ENCODE measurements at regions not wholly inside any gene's neighbourhood (a gene's known extent, or its start where the extent isn't known, plus 50 kb on each side); places are given as distances from the start of the nearest gene placed in this dataset.

- DNase-seq (ENCODE audit: low spot score) = no peak
- intact Hi-C loops (cut with DNase I) = no loop called here
Observed at GRCh38 chr4:187188118-187188517, 464.5 kb upstream of the FAT1 start.

- no peak for DNase-seq (ENCODE audit: low spot score)
- intact Hi-C loops (cut with DNase I) = no loop called here
Observed at GRCh38 chr4:187188741-187189140, 465.1 kb upstream of the FAT1 start.

- intact Hi-C loops (cut with DNase I) = no loop called here
- DNase-seq (ENCODE audit: low spot score) = no peak
Observed at GRCh38 chr4:187190390-187190789, 466.7 kb upstream of the FAT1 start.

- DNase-seq (ENCODE audit: low spot score) = no peak
- intact Hi-C loops (cut with DNase I) = no loop called here
Observed at GRCh38 chr4:187191676-187192075, 468.0 kb upstream of the FAT1 start.

- DNase-seq (ENCODE audit: low spot score) = no peak
- intact Hi-C loops (cut with DNase I) = no loop called here
Observed at GRCh38 chr4:187192266-187192665, 468.6 kb upstream of the FAT1 start.

GRCh38 chr4:187193141-187193540 is 469.5 kb upstream of the FAT1 start:
- intact Hi-C loops (cut with DNase I) = no loop called here
- DNase-seq (ENCODE audit: low spot score) = no peak

GRCh38 chr4:187204389-187204918 is 480.8 kb upstream of the FAT1 start:
- DNase-seq (ENCODE audit: low spot score) = no peak
- intact Hi-C loops (cut with DNase I) = no loop called here

- intact Hi-C loops (cut with DNase I) = no loop called here
- no peak for DNase-seq (ENCODE audit: low spot score)
Observed at GRCh38 chr4:187207931-187208330, 484.3 kb upstream of the FAT1 start.

GRCh38 chr4:187208651-187209050 is 485.0 kb upstream of the FAT1 start:
- intact Hi-C loops (cut with DNase I) = no loop called here
- DNase-seq (ENCODE audit: low spot score) = no peak

GRCh38 chr4:187209921-187210613 is 486.4 kb upstream of the FAT1 start:
- DNase-seq (ENCODE audit: low spot score) = no peak
- intact Hi-C loops (cut with DNase I) = no loop called here

GRCh38 chr4:187212446-187213080 is 488.9 kb upstream of the FAT1 start:
- no peak for DNase-seq (ENCODE audit: low spot score)
- intact Hi-C loops (cut with DNase I) = no loop called here

GRCh38 chr4:187215438-187215837 is 491.8 kb upstream of the FAT1 start:
- no peak for DNase-seq (ENCODE audit: low spot score)
- intact Hi-C loops (cut with DNase I) = no loop called here

- DNase-seq (ENCODE audit: low spot score) = no peak
- intact Hi-C loops (cut with DNase I) = no loop called here
Observed at GRCh38 chr4:187218705-187219245, 495.1 kb upstream of the FAT1 start.

- DNase-seq (ENCODE audit: low spot score) = no peak
- intact Hi-C loops (cut with DNase I) = no loop called here
Observed at GRCh38 chr4:187224560-187224959, 500.9 kb upstream of the FAT1 start.

GRCh38 chr4:187227907-187228704 is 504.4 kb upstream of the FAT1 start:
- intact Hi-C loops (cut with DNase I) = no loop called here

GRCh38 chr4:187232196-187232595 is 508.5 kb upstream of the FAT1 start:
- DNase-seq (ENCODE audit: low spot score) = no peak
- intact Hi-C loops (cut with DNase I) = no loop called here

More at GRCh38 chr4:187227907-187228704, 504.4 kb upstream of the FAT1 start:
- no peak for DNase-seq (ENCODE audit: low spot score)

GRCh38 chr4:187232796-187233195 is 509.1 kb upstream of the FAT1 start:
- intact Hi-C loops (cut with DNase I) = no loop called here
- no peak for DNase-seq (ENCODE audit: low spot score)

- intact Hi-C loops (cut with DNase I) = no loop called here
- DNase-seq (ENCODE audit: low spot score) = no peak
Observed at GRCh38 chr4:187235456-187236170, 512.0 kb upstream of the FAT1 start.

GRCh38 chr4:187236209-187236890 is 512.7 kb upstream of the FAT1 start:
- intact Hi-C loops (cut with DNase I) = no loop called here
- DNase-seq (ENCODE audit: low spot score) = no peak
